ENCODE measurements at regions not wholly inside any gene's neighbourhood (a gene's known extent, or its start where the extent isn't known, plus 50 kb on each side); places are given as distances from the start of the nearest gene placed in this dataset.

- no peak for ATAC-seq (replicated peaks; ENCODE audit: extremely low read depth, poor library complexity, severe bottlenecking)
- peaks cover 44% of the 10 kb centered on the region for H3K27me3 Mint-ChIP-seq
- no peak overlapping the region for H3K27ac Mint-ChIP-seq (ENCODE audit: low read depth)
- H3K4me3 Mint-ChIP-seq = no peak overlapping the region
- H3K4me1 Mint-ChIP-seq = no peaks in the 10 kb centered on the region
- H3K36me3 Mint-ChIP-seq (ENCODE audit: insufficient read depth) = no peaks in the 10 kb centered on the region
- H3K9me3 Mint-ChIP-seq = no peaks in the 10 kb centered on the region
- DNase-seq (ENCODE audit: low spot score in 2 of 2) = no peak
These were observed 78.8 kb downstream of the IRX3 start for GRCh38 chr16:54207837-54208236.

GRCh38 chr16:54204756-54205155 is 81.8 kb downstream of the IRX3 start:
- H3K4me1 Mint-ChIP-seq = no peaks in the 10 kb centered on the region
- H3K4me3 Mint-ChIP-seq = no peak overlapping the region
- no peak overlapping the region for H3K27ac Mint-ChIP-seq (ENCODE audit: low read depth)
- H3K27me3 Mint-ChIP-seq = peaks cover 53% of the 10 kb centered on the region
- H3K9me3 Mint-ChIP-seq = no peaks in the 10 kb centered on the region
- ATAC-seq (replicated peaks; ENCODE audit: extremely low read depth, poor library complexity, severe bottlenecking) (no peak), DNase-seq (ENCODE audit: low spot score in 2 of 2) (no peak)
- H3K36me3 Mint-ChIP-seq (ENCODE audit: insufficient read depth) = no peaks in the 10 kb centered on the region

- Mint-ChIP-seq H3K27me3 (peaks cover 50% of the 10 kb centered on the region), H3K9me3 (no peaks in the 10 kb centered on the region), H3K4me3 (no peak overlapping the region), H3K4me1 (no peaks in the 10 kb centered on the region), H3K27ac (ENCODE audit: low read depth) (no peak overlapping the region), H3K36me3 (ENCODE audit: insufficient read depth) (no peaks in the 10 kb centered on the region)
- no peak for ATAC-seq (replicated peaks; ENCODE audit: extremely low read depth, poor library complexity, severe bottlenecking)
- no peak for DNase-seq (ENCODE audit: low spot score in 2 of 2)
These were observed 82.6 kb downstream of the IRX3 start for GRCh38 chr16:54203851-54204505.

GRCh38 chr16:54203384-54203783 is 83.2 kb downstream of the IRX3 start:
- Mint-ChIP-seq H3K27ac (ENCODE audit: low read depth) (no peak overlapping the region), H3K27me3 (peaks cover 44% of the 10 kb centered on the region), H3K4me1 (no peaks in the 10 kb centered on the region), H3K9me3 (no peaks in the 10 kb centered on the region), H3K4me3 (no peak overlapping the region), H3K36me3 (ENCODE audit: insufficient read depth) (no peaks in the 10 kb centered on the region)
- no peak for DNase-seq (ENCODE audit: low spot score in 2 of 2)
- no peak for ATAC-seq (replicated peaks; ENCODE audit: extremely low read depth, poor library complexity, severe bottlenecking)
